ENCODE measurements at regions not wholly inside any gene's neighbourhood (a gene's known extent, or its start where the extent isn't known, plus 50 kb on each side); places are given as distances from the start of the nearest gene placed in this dataset.

DNA sequence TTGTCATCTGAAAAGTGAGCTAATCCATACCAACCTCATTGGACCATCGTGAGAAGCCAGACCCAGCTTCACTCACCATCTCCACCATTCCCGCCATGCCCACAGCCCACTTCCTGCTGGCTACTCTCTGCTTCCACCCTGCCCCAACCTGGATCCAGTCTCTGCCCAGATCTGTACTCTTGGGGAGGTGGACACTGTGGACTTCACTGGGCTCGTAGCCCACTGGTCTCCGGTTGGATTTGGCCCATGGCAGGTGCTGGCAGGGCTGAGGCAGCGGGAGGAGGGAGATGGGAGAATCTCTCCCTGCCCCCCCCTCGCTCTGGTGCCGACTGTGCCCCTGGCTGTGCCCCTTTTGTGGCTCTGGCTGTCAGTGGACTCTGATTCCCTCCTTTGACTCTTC, 193.8 kb downstream of the ABHD5 start:
- Histone ChIP-seq H3K27me3 (no peaks in the 10 kb centered on the region), H3K27ac (no peak overlapping the region), H4K20me1 (no peaks in the 10 kb centered on the region), H3K36me3 (no peaks in the 10 kb centered on the region), H3K9me3 (no peaks in the 10 kb centered on the region), H3K4me3 (no peak overlapping the region), H3K4me2 (no peak overlapping the region), H3K4me1 (no peaks in the 10 kb centered on the region), H3K9ac (no peak overlapping the region)
- no peak for TF ChIP-seq Cebpa-rat (IDR thresholded peaks at IDR 0.05)

DNA sequence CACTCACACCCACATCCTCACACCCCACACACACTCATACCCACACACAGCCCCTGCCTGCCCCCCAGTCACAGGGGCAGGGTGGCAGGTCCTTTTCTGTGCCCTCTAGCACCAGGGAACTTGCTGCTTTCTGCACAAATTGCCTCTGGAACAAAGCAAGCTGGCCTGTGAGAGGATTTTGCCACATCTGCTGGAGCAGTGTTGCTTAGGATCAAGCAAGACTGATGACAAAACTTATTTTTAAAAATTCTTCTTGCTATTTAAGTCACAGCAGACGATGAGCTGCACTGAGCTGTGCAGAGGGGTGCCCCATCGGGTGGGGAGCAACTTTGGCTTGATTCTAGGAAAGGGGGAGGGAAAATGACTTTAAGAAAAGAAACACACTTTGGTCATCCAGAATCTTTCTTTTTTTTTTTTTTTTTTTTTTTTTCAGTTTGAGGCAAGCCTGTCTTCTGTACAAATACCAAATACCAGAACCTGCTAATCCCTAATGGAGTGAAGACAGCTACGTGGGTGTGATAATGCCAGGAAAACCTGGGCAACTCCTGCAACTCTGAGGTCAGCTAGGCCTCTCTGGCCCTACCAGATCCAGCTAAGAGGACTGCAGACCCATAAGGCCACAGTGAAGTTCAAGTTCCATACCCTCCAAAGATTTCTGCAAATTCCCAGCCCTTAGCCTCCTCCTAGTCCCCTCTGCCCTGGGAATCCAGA, 195.3 kb downstream of the ABHD5 start:
- no peaks in the 10 kb centered on the region for H3K4me1 ChIP-seq
- H3K9ac ChIP-seq: no peak overlapping the region
- no peak overlapping the region for H3K4me2 ChIP-seq
- no peak overlapping the region for H3K4me3 ChIP-seq
- H3K27ac ChIP-seq: no peak overlapping the region
- no peaks in the 10 kb centered on the region for H3K36me3 ChIP-seq
- H4K20me1 ChIP-seq: no peaks in the 10 kb centered on the region
- no peaks in the 10 kb centered on the region for H3K9me3 ChIP-seq
- TF ChIP-seq Cebpa-rat (IDR thresholded peaks at IDR 0.05): no peak
- no peaks in the 10 kb centered on the region for H3K27me3 ChIP-seq

DNA sequence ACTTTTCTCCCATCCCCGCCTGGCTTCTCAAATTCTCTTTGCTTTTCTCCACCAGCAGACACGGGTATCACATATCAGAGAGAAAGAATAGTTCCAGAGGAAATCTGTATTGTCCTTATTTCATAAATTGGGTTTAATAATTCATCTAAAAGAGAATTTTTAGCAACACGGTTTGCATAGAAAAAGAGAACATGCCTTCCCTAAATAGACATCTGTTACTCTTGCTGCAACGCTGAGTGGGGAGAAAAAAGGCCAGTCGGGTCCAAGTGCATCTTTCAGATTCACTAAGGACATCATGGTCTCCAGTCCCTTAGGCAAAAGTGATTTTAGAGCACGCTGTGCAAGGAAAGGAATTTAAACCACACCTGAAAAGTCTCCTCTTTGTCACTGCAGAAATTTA, 201.3 kb downstream of the ABHD5 start:
- Histone ChIP-seq H3K4me3 (no peak overlapping the region), H4K20me1 (no peaks in the 10 kb centered on the region), H3K27me3 (no peaks in the 10 kb centered on the region), H3K4me1 (peaks cover 33% of the 10 kb centered on the region), H3K9me3 (no peaks in the 10 kb centered on the region), H3K36me3 (no peaks in the 10 kb centered on the region), H3K9ac (no peak overlapping the region), H3K4me2 (peak overlapping the region; percentile 91), H3K27ac (no peak overlapping the region)
- no peak for TF ChIP-seq Cebpa-rat (IDR thresholded peaks at IDR 0.05)

DNA sequence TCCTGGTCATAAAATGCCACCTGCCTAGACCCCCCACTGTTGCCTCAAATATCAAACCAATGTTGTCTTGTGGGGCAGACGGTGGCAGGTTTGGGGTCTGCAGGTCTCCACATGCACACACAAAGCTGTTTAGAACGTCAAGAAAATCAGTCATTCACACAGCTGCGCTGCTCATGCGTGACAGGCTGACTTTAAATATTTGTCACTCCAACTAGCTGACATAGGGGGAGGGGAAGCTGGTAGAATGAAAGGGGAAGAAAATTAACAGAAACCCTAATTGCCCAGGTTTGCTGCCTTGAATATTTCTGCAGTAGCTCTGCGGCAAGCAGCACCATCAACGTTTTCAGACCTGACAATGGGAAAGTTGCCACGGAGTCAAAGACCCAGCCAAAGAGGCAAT, 201.8 kb downstream of the ABHD5 start:
- Histone ChIP-seq H3K4me2 (peak overlapping the region; percentile 91), H3K4me3 (no peak overlapping the region), H3K4me1 (peaks cover 33% of the 10 kb centered on the region), H3K9me3 (no peaks in the 10 kb centered on the region), H3K9ac (no peak overlapping the region), H3K36me3 (no peaks in the 10 kb centered on the region), H3K27me3 (no peaks in the 10 kb centered on the region), H4K20me1 (no peaks in the 10 kb centered on the region), H3K27ac (no peak overlapping the region)
- TF ChIP-seq Cebpa-rat (IDR thresholded peaks at IDR 0.05): no peak

DNA sequence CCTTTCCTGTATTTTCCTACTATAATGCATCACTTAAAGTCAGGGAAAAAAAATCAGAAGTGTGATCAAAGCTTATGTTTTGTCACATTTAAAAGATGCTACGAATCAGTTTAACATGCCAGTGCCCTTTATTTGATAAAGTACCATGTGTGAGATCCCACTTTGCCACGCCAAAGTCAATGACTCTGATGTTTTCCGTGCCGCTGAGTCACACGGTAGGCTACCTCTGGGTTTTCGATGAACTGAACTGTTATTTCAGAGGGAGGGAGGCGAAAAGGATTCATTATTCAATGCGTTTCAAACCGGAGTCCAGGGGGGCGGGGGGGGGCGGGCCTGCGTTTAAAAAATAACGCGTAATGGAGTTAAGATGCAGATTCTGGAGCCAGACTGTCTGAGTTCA, 203.0 kb downstream of the ABHD5 start:
- peak overlapping the region; percentile 65 for H3K4me3 ChIP-seq
- peak overlapping the region; percentile 78 for H3K27ac ChIP-seq
- no peak for TF ChIP-seq Cebpa-rat (IDR thresholded peaks at IDR 0.05)
- H3K9ac ChIP-seq: peak overlapping the region; percentile 70
- no peaks in the 10 kb centered on the region for H4K20me1 ChIP-seq
- H3K4me1 ChIP-seq: peaks cover 33% of the 10 kb centered on the region
- H3K9me3 ChIP-seq: no peaks in the 10 kb centered on the region
- H3K4me2 ChIP-seq: peak overlapping the region; percentile 91
- H3K36me3 ChIP-seq: no peaks in the 10 kb centered on the region
- H3K27me3 ChIP-seq: no peaks in the 10 kb centered on the region

DNA sequence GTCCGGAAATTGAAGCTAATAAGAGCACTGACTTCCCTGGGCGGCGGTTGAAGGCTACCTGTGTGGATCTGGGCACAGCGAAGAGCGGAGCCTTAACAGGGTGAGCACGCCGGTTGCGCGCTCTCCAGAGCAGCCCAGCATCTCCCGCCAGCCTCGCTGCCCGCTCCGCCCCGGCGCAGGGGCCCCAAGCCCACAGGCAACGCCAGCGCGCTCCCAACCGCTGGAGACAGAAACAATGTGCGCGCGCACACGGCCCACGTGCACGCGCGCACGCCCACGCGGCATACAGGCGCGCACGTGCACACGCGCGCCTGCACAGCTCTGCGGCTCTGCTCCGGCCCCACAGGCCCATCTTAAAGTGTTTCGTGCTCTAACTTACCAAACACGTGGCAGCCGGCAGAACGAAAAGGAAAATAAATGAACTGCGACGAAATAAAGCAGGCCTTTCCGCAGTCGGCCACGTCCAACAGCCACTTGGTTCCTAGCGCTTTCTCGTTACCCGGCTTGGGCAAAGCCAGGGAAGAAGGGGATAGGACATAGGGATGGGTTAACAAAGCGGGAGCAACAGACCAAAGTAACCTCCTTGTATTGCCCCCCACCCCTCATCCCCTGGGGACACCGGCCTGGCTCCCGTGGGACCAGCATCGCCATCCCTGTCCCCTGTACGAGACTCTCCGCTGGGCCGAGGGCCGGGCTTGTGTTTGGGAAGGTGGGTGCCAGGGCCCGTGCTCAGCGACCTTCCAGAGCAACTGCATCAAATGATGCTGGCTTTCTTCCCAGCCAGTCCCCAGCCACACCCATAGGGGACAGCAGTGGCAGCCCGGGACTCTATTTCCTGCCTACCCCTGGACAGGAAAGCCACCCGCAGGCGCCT, 203.7 kb downstream of the ABHD5 start:
- Histone ChIP-seq H3K27me3 (no peaks in the 10 kb centered on the region), H3K27ac (peak overlapping the region; percentile 78), H3K36me3 (no peaks in the 10 kb centered on the region), H3K4me2 (peak overlapping the region; percentile 91), H3K4me1 (peaks cover 33% of the 10 kb centered on the region), H3K9ac (peak overlapping the region; percentile 70), H4K20me1 (no peaks in the 10 kb centered on the region), H3K9me3 (no peaks in the 10 kb centered on the region), H3K4me3 (peak overlapping the region; percentile 65)
- no peak for TF ChIP-seq Cebpa-rat (IDR thresholded peaks at IDR 0.05)

DNA sequence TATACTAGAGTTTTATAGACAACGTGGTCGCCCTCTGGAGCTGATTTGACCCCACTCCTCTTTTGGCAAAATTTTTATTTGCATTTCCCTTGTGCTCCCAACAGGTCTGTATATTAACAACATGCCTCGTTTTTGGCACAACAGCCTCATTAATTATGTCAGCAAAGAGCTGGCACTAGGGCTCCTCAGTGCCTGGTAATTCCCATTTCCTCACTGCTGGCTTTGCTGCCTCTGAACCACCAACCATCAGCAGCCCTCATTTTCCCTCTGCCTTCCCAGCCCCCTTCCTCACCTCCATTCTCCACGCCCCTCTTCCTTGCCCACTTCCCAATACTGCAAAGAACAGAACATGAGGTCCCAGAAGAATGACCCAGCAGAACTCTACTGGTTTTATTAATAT, 204.8 kb downstream of the ABHD5 start:
- Histone ChIP-seq H4K20me1 (no peaks in the 10 kb centered on the region), H3K9ac (no peak overlapping the region), H3K27ac (no peak overlapping the region), H3K36me3 (no peaks in the 10 kb centered on the region), H3K4me2 (no peak overlapping the region), H3K4me1 (peaks cover 33% of the 10 kb centered on the region), H3K27me3 (no peaks in the 10 kb centered on the region), H3K4me3 (no peak overlapping the region), H3K9me3 (no peaks in the 10 kb centered on the region)
- TF ChIP-seq Cebpa-rat (IDR thresholded peaks at IDR 0.05): no peak

DNA sequence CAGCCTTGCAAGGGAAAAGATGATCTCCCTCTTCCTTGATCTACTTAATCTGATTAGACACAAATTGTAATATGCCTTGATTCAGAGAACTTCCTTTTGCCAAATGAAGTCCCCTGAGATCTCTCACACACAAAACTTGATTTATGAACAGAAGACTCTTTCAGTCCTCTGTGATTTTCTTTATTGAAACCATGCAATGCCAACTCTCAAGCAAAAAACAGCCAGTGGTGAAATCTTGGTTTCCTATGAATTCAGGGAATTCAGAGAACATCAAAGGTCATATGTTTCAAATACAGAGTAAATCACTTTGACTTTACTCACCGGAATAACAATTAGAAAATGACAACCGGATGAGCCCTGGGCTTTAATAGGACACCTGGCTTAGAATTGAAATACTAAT, 211.7 kb downstream of the ABHD5 start:
- H3K27ac ChIP-seq: no peak overlapping the region

DNA sequence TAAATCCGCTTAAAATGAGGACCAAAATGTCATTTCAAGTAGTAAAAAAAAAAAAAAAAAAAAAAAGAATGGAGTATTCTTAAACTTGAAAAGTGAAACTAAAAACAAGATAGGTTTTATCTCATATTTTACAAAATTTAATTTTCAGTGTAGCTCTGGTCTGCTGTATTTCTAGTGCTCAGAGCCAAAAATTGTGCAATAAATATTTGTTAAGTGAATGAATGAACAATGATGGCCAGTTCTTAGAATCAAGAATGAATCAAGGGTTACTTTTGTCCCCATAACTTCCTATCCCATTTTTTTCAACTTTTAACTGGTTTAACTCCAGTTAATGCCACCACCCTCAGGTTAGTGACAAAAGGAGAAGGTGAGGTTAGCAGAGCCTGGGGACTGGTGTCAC, 214.4 kb downstream of the ABHD5 start:
- Histone ChIP-seq H4K20me1 (no peaks in the 10 kb centered on the region), H3K4me1 (peaks cover 22% of the 10 kb centered on the region), H3K4me3 (no peak overlapping the region), H3K9ac (no peak overlapping the region), H3K27me3 (no peaks in the 10 kb centered on the region), H3K4me2 (no peak overlapping the region), H3K27ac (no peak overlapping the region), H3K36me3 (no peaks in the 10 kb centered on the region), H3K9me3 (no peaks in the 10 kb centered on the region)
- no peak for TF ChIP-seq Cebpa-rat (IDR thresholded peaks at IDR 0.05)

More for the DNA sequence above, 211.7 kb downstream of the ABHD5 start:
- no peak for TF ChIP-seq Cebpa-rat (IDR thresholded peaks at IDR 0.05)
- Histone ChIP-seq H3K36me3 (no peaks in the 10 kb centered on the region), H3K4me1 (peaks cover 13% of the 10 kb centered on the region), H3K27me3 (no peaks in the 10 kb centered on the region), H4K20me1 (no peaks in the 10 kb centered on the region), H3K9me3 (no peaks in the 10 kb centered on the region), H3K4me2 (no peak overlapping the region), H3K9ac (no peak overlapping the region), H3K4me3 (no peak overlapping the region)

DNA sequence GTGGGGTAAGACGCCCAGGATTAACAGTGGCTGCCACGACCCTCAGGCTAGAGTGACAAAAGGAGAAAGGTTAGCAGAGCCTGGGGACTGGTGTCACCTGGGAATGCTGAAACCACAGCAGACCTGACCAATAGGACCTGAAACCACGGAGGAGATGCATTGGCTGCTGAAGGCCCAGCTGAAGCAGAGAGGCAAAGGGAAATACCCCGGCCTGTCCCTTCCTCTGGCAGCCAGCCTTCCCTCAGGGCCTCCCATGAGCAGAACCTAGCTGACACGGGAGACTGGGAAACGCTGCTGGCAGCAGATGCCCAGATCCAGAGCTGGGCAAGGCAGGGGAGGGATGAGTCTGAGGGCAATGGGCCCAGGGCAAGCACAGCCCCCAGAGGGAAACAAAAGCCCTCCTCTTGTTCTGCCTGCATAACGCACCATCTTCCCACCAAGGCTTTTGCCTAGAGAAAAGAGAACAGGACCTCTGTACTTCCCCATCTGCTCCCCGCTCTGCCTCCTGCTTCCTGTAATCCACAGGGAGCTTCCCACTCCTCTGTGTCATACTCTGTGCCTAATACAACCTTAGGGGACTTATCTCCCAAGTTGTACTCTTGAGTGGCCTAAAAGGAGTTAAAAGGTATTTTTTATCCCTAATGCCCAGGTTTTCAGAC, 216.2 kb downstream of the ABHD5 start:
- peaks cover 22% of the 10 kb centered on the region for H3K4me1 ChIP-seq
- TF ChIP-seq Cebpa-rat (IDR thresholded peaks at IDR 0.05): no peak
- H3K9me3 ChIP-seq: no peaks in the 10 kb centered on the region
- no peak overlapping the region for H3K4me3 ChIP-seq
- peak overlapping the region; percentile 74 for H3K27ac ChIP-seq
- no peaks in the 10 kb centered on the region for H4K20me1 ChIP-seq
- H3K36me3 ChIP-seq: no peaks in the 10 kb centered on the region
- H3K4me2 ChIP-seq: peak overlapping the region; percentile 79
- H3K27me3 ChIP-seq: no peaks in the 10 kb centered on the region
- 0 out of 2 replicates have a peak overlapping the region, but pooled peaks have one; percentile 34 for H3K9ac ChIP-seq

Measured in BLaER1 (cell line).